OCI-LY3 (cell line): ENCODE measurements at regions not wholly inside any gene's neighbourhood (a gene's known extent, or its start where the extent isn't known, plus 50 kb on each side); places are given as distances from the start of the nearest gene placed in this dataset.

Experiments used
- CTCF ChIP-seq: fragments of 200-600, 300-600 bp; sonication (generic); IDR thresholded peaks from 2 replicates; pipeline ENCODE4 v1.5.1; 2014; ENCODE audit warnings: antibody characterized with exemption, low read length, low read depth
- EZH2phosphoT487 ChIP-seq: fragments of 200-600 bp; shearing (Covaris generic); IDR thresholded peaks from 2 replicates; pipeline ENCODE4 v1.6.1; 2018; ENCODE audit warnings: antibody characterized with exemption, mixed run types, low read depth

GRCh38 chr2:52395912-52396311 is 1364.0 kb upstream of the NRXN1 start:
- TF ChIP-seq CTCF (no peak), EZH2phosphoT487 (no peak)
